ENCODE measurements at regions not wholly inside any gene's neighbourhood (a gene's known extent, or its start where the extent isn't known, plus 50 kb on each side); places are given as distances from the start of the nearest gene placed in this dataset.

GRCh38 chr15:25557926-25558325 lies 119.1 kb upstream of the UBE3A start:
- peaks cover 31 to 39% of the 10 kb centered on the region in 2 experiments for H3K4me1 Mint-ChIP-seq
- Histone ChIP-seq H3T11ph (ENCODE audit: low read length) (no peak overlapping the region), H3K23me2 (ENCODE audit: insufficient read length, low read depth, low read length, poor library complexity, severe bottlenecking) (no peaks in the 10 kb centered on the region), H3K4me1 (ENCODE audit: insufficient read depth, low read length) (peaks cover 5% of the 10 kb centered on the region; the same call in 1 of the 2 replicates), H3K4me2 (ENCODE audit: insufficient read depth, insufficient read length, low read length) (no peak overlapping the region), H3K56ac (ENCODE audit: insufficient read length, low read depth, low read length) (no peak overlapping the region), H3K9ac (ENCODE audit: extremely low read depth, insufficient read length, low read length) (no peak overlapping the region), H2BK12ac (ENCODE audit: insufficient read length, low read depth, low read length) (no peak overlapping the region), H2BK15ac (ENCODE audit: low read depth, low read length) (no peak overlapping the region), H3K23ac (ENCODE audit: insufficient read length, low read depth, low read length) (no peak overlapping the region), H2AK5ac (ENCODE audit: insufficient read length, low read length) (no peak overlapping the region), H3K27ac (ENCODE audit: insufficient read length, low read depth, low read length) (no peak overlapping the region), H3K79me1 (ENCODE audit: insufficient read depth, low read depth, low read length, poor library complexity, severe bottlenecking) (no peaks in the 10 kb centered on the region), H4K8ac (replicated peaks; ENCODE audit: insufficient read length, low read depth, low read length) (no peak overlapping the region), H3K9me3 (ENCODE audit: control insufficient read depth, low read depth, low read length) (no peaks in the 10 kb centered on the region), H3K27me3 (ENCODE audit: insufficient read depth, low read length) (no peaks in the 10 kb centered on the region), H4K20me1 (ENCODE audit: control insufficient read depth, insufficient read depth, insufficient read length) (no peaks in the 10 kb centered on the region), H3K14ac (ENCODE audit: insufficient read depth, low read length) (no peak overlapping the region; the same call in 1 of the 2 replicates), H3K4ac (ENCODE audit: low read depth, low read length) (no peak overlapping the region), H2BK120ac (ENCODE audit: low read depth, low read length, poor library complexity, severe bottlenecking) (no peak overlapping the region), H4K5ac (ENCODE audit: insufficient read length, low read depth, low read length) (no peak overlapping the region), H4K91ac (ENCODE audit: insufficient read length, low read depth, low read length) (no peak overlapping the region), H2BK20ac (ENCODE audit: low read depth, low read length, poor library complexity, severe bottlenecking) (no peak overlapping the region), H2AFZ (ENCODE audit: low read length) (no peak overlapping the region), H3K18ac (ENCODE audit: insufficient read length, low read depth, low read length) (no peak overlapping the region), H2BK5ac (ENCODE audit: insufficient read length, low read length) (no peak overlapping the region), H3K79me2 (ENCODE audit: insufficient read depth, low read length) (no peaks in the 10 kb centered on the region)
- no CpG with 5 or more reads among the region's 5 CpGs for whole genome bisulfite sequencing (ENCODE audit: extremely low coverage, insufficient read length, low lambda C conversion rate)
- no peak overlapping the region for H3K27ac Mint-ChIP-seq
- H3K4me3 Mint-ChIP-seq, result no peak overlapping the region
- no peak for TF ChIP-seq CTCF (conservative IDR thresholded peaks at IDR 0.05)
- no peak for DNase-seq
- peaks cover 2% of the 10 kb centered on the region; the same call in 1 of the 2 replicates for H3K27me3 Mint-ChIP-seq (ENCODE audit: low read depth)
- H3K9me3 Mint-ChIP-seq, result no peaks in the 10 kb centered on the region
- no peaks in the 10 kb centered on the region for H3K36me3 Mint-ChIP-seq (ENCODE audit: insufficient read depth in 1 of 3, low read depth in 3 of 3)
